Upper lobe of left lung (tissue), 6 donors: ENCODE measurements at regions not wholly inside any gene's neighbourhood (a gene's known extent, or its start where the extent isn't known, plus 50 kb on each side); places are given as distances from the start of the nearest gene placed in this dataset.
"Not testable (repeated sequence)": the region's sequence is repeated elsewhere in the genome, so short reads cannot be mapped to it uniquely, and the experiment has no call there.

Source experiments
- ATAC-seq, 2 donors: fragments of 200-7000 bp; cut with Tn5 transposase; one replicate each; pipeline ENCODE4 v1.9.1; 2022; ENCODE audit warnings: mild to moderate bottlenecking in 2 of 2, moderate library complexity in 2 of 2; ENCODE audit not compliant: low FRiP score in 2 of 2
- DNase-seq, 2 donors: peaks; one replicate each; pipeline ENCODE4 v3.0.0-alpha.2; 2019 to 2020
- H3K27ac ChIP-seq, 4 donors: fragments of 200-600 bp; sonication (generic); one replicate each; pipeline ENCODE4 v1.5.1; 2016 to 2019
- H3K27me3 ChIP-seq, 4 donors: fragments of 200-600 bp; sonication (generic); one replicate each; pipeline ENCODE4 v1.5.1; 2017 to 2019
- H3K36me3 ChIP-seq, 4 donors: fragments of 200-600 bp; sonication (generic); one replicate each; pipeline ENCODE4 v1.5.1; 2016 to 2019
- H3K4me1 ChIP-seq, 4 donors: fragments of 200-600 bp; sonication (generic); one replicate each; pipeline ENCODE4 v1.5.1; 2018 to 2019
- H3K4me3 ChIP-seq, 4 donors: fragments of 200-600 bp; sonication (generic); one replicate each; pipeline ENCODE4 v1.5.1; 2017 to 2019; ENCODE audit warnings: mild to moderate bottlenecking in 2 of 4, moderate library complexity in 1 of 4
- H3K9me3 ChIP-seq, 4 donors: fragments of 200-600 bp; sonication (generic); one replicate each; pipeline ENCODE4 v1.5.1; 2018 to 2019
- CTCF ChIP-seq, 6 experiments: fragments of 450-650 bp in 4 of 6; fragments of 200-600 bp in 2 of 6; sonication (generic) in 2 of 6; IDR thresholded peaks; one replicate each; pipeline ENCODE4 v1.5.1; 2016 to 2019; ENCODE audit warnings: antibody characterized with exemption in 6 of 6
- EP300 ChIP-seq, 4 donors: sonication (generic); formaldehyde crosslinking; IDR thresholded peaks; one replicate each; pipeline ENCODE4 v1.5.1; 2017; ENCODE audit warnings: antibody characterized with exemption in 4 of 4, control low read depth in 2 of 4
- POLR2A ChIP-seq, 4 donors: fragments of 450-650 bp; IDR thresholded peaks; one replicate each; pipeline ENCODE4 v1.5.1; 2016 to 2017; ENCODE audit warnings: antibody characterized with exemption in 4 of 4, mild to moderate bottlenecking in 2 of 4
- POLR2AphosphoS5 ChIP-seq, 2 donors: sonication (generic); formaldehyde crosslinking; IDR thresholded peaks; one replicate each; pipeline ENCODE4 v1.5.1; 2017; ENCODE audit warnings: antibody characterized with exemption in 2 of 2
- WGBS, 2 donors: methylation state at CpG; one replicate each; pipeline ENCODE4 v1.1.5; 2017 to 2018; 5-methylcytosine and 5-hydroxymethylcytosine counted together
- donor health status: DM: no; HTN: no; CAD: no; lungs with moderate emphysema.
- donor health status: DM: no; HTN: yes; CAD: no; lungs with severe emphysema.

- no peak overlapping the region for H3K4me3 ChIP-seq
- 63 to 66% methylated on average over 2 of the region's 2 CpGs for WGBS, 2 donors
- peaks cover 0 to 45% (median 11%) of the 10 kb centered on the region in 4 donors for H3K9me3 ChIP-seq
- H3K27ac ChIP-seq, result no peak overlapping the region
- DNase-seq (no peak), ATAC-seq (no peak)
- TF ChIP-seq POLR2AphosphoS5 (IDR thresholded peaks at IDR 0.05) (no peak), CTCF (IDR thresholded peaks at IDR 0.05) (no peak), POLR2A (IDR thresholded peaks at IDR 0.05) (no peak), EP300 (IDR thresholded peaks at IDR 0.05) (no peak)
- no peaks in the 10 kb centered on the region for H3K27me3 ChIP-seq
- H3K36me3 ChIP-seq, result no peaks in the 10 kb centered on the region
- H3K4me1 ChIP-seq, result no peaks in the 10 kb centered on the region
Observed at GRCh38 chr19:27714857-27715256, 1498.1 kb downstream of the UQCRFS1 start.

GRCh38 chr19:27709496-27709895, 1503.5 kb downstream of the UQCRFS1 start:
- no peak for ATAC-seq
- Histone ChIP-seq H3K27me3 (no peaks in the 10 kb centered on the region), H3K36me3 (no peaks in the 10 kb centered on the region), H3K4me3 (no peak overlapping the region), H3K9me3 (peaks cover 0 to 10% (median 3%) of the 10 kb centered on the region in 4 donors), H3K4me1 (no peaks in the 10 kb centered on the region), H3K27ac (no peak overlapping the region)
- TF ChIP-seq EP300 (IDR thresholded peaks at IDR 0.05), result no peak
- no peak for TF ChIP-seq CTCF (IDR thresholded peaks at IDR 0.05)
- TF ChIP-seq POLR2AphosphoS5 (IDR thresholded peaks at IDR 0.05), result no peak
- TF ChIP-seq POLR2A (IDR thresholded peaks at IDR 0.05), result no peak
- no peak for DNase-seq
- 77 to 81% methylated on average over 5 of the region's 5 CpGs for WGBS, 2 donors

- DNase-seq, H3K4me1 ChIP-seq, ATAC-seq, H3K4me3 ChIP-seq, H3K27me3 ChIP-seq, H3K27ac ChIP-seq, H3K9me3 ChIP-seq, H3K36me3 ChIP-seq: not testable (repeated sequence)
- 73 to 84% methylated on average over 6 of the region's 6 CpGs for WGBS, 2 donors
Observed at GRCh38 chr19:27708986-27709385, 1504.0 kb downstream of the UQCRFS1 start.

GRCh38 chr19:27707026-27707425, 1505.9 kb downstream of the UQCRFS1 start:
- not testable (repeated sequence) for H3K9me3 ChIP-seq

GRCh38 chr19:27705896-27706295, 1507.1 kb downstream of the UQCRFS1 start:
- no peak overlapping the region for H3K27ac ChIP-seq
- H3K4me1 ChIP-seq, result no peaks in the 10 kb centered on the region
- H3K36me3 ChIP-seq, result no peaks in the 10 kb centered on the region
- H3K9me3 ChIP-seq, result peaks cover 0 to 11% (median 7%) of the 10 kb centered on the region in 4 donors
- H3K4me3 ChIP-seq, result no peak overlapping the region
- no peak for TF ChIP-seq EP300 (IDR thresholded peaks at IDR 0.05)
- TF ChIP-seq CTCF (IDR thresholded peaks at IDR 0.05), result no peak
- TF ChIP-seq POLR2AphosphoS5 (IDR thresholded peaks at IDR 0.05), result no peak
- no peak for TF ChIP-seq POLR2A (IDR thresholded peaks at IDR 0.05)
- WGBS, 2 donors, result 56 to 65% methylated on average over 6 of the region's 6 CpGs
- H3K27me3 ChIP-seq, result no peaks in the 10 kb centered on the region
- no peak for ATAC-seq
- DNase-seq, result no peak

More at GRCh38 chr19:27707026-27707425, 1505.9 kb downstream of the UQCRFS1 start:
- not testable (repeated sequence) for H3K4me1 ChIP-seq, H3K36me3 ChIP-seq, ATAC-seq, H3K27ac ChIP-seq, H3K27me3 ChIP-seq, DNase-seq, H3K4me3 ChIP-seq
- WGBS, 2 donors, result 85 to 97% methylated on average over 3 of the region's 3 CpGs

GRCh38 chr19:27694361-27695055, 1518.4 kb downstream of the UQCRFS1 start:
- H3K4me1 ChIP-seq, result no peaks in the 10 kb centered on the region
- H3K27me3 ChIP-seq, result no peaks in the 10 kb centered on the region
- DNase-seq, result no peak
- no peak overlapping the region for H3K4me3 ChIP-seq
- H3K36me3 ChIP-seq, result no peaks in the 10 kb centered on the region
- ATAC-seq, result no peak
- TF ChIP-seq CTCF (IDR thresholded peaks at IDR 0.05), result no peak
- no peak for TF ChIP-seq EP300 (IDR thresholded peaks at IDR 0.05)
- TF ChIP-seq POLR2AphosphoS5 (IDR thresholded peaks at IDR 0.05), result no peak
- TF ChIP-seq POLR2A (IDR thresholded peaks at IDR 0.05), result no peak
- WGBS, 2 donors, result 59 to 79% methylated on average over 3 of the region's 3 CpGs
- H3K27ac ChIP-seq, result no peak overlapping the region
- peaks cover 0 to 58% (median 6%) of the 10 kb centered on the region in 4 donors for H3K9me3 ChIP-seq
